GM12891 (cell line): ENCODE measurements at regions not wholly inside any gene's neighbourhood (a gene's known extent, or its start where the extent isn't known, plus 50 kb on each side); places are given as distances from the start of the nearest gene placed in this dataset.

Experiments used
- POLR2A ChIP-seq: IDR thresholded peaks from 2 replicates; pipeline ENCODE4 v1.6.1; 2011; ENCODE audit warnings: low read depth, low read length, control low read depth
- POLR2AphosphoS5 ChIP-seq: IDR thresholded peaks from 2 replicates; pipeline ENCODE4 v1.6.1; 2011; ENCODE audit warnings: low read depth, low read length, control low read depth
- TAF1 ChIP-seq: IDR thresholded peaks from 2 replicates; pipeline ENCODE4 v1.6.1; 2011; ENCODE audit warnings: low read depth, low read length, control low read depth

GRCh38 chr11:130707217-130707616 lies 209.1 kb downstream of the SNX19 start:
- TF ChIP-seq POLR2AphosphoS5 (no peak), TAF1 (no peak), POLR2A (no peak)
